ENCODE measurements at regions not wholly inside any gene's neighbourhood (a gene's known extent, or its start where the extent isn't known, plus 50 kb on each side); places are given as distances from the start of the nearest gene placed in this dataset.
A peak's percentile ranks its signal among the peaks of the same experiment; 100 is the strongest.
"Not testable (repeated sequence)": the region's sequence is repeated elsewhere in the genome, so short reads cannot be mapped to it uniquely, and the experiment has no call there.

- 15% methylated on average over 3 of the region's 3 CpGs for WGBS
- H3K9me3 ChIP-seq (ENCODE audit: insufficient read depth, low read depth, low read length), result no peaks in the 10 kb centered on the region
- H3K4me1 ChIP-seq (ENCODE audit: insufficient read depth, low read length), result peaks cover 34% of the 10 kb centered on the region
- H3K27me3 ChIP-seq (ENCODE audit: insufficient read depth, low read length), result no peaks in the 10 kb centered on the region
- H3K36me3 ChIP-seq (ENCODE audit: insufficient read depth, low read length), result no peaks in the 10 kb centered on the region
- H3K27ac ChIP-seq (ENCODE audit: low read depth, low read length), result peak overlapping the region; percentile 68
- peak overlapping the region; percentile 50; the same call in 1 of the 2 replicates for H3K9ac ChIP-seq (ENCODE audit: low read depth, low read length)
- H3K4me3 ChIP-seq (ENCODE audit: low read length), result peak overlapping the region; percentile 15; the same call in 1 of the 2 replicates
Measured at GRCh38 chr6:130713144-130713543, 114.1 kb upstream of the SMLR1 start.

- 77% methylated on average over 5 of the region's 5 CpGs for WGBS
Measured at GRCh38 chr6:130715058-130715457, 112.1 kb upstream of the SMLR1 start.

GRCh38 chr6:130716466-130716865, 110.7 kb upstream of the SMLR1 start:
- Histone ChIP-seq H3K4me3 (ENCODE audit: low read length) (no peak overlapping the region), H3K9me3 (ENCODE audit: insufficient read depth, low read depth, low read length) (no peaks in the 10 kb centered on the region), H3K4me1 (ENCODE audit: insufficient read depth, low read length) (peaks cover 33% of the 10 kb centered on the region), H3K27ac (ENCODE audit: low read depth, low read length) (no peak overlapping the region), H3K9ac (ENCODE audit: low read depth, low read length) (no peak overlapping the region), H3K36me3 (ENCODE audit: insufficient read depth, low read length) (no peaks in the 10 kb centered on the region), H3K27me3 (ENCODE audit: insufficient read depth, low read length) (no peaks in the 10 kb centered on the region)
- WGBS, result 84% methylated on average over 3 of the region's 3 CpGs

More at GRCh38 chr6:130715058-130715457, 112.1 kb upstream of the SMLR1 start:
- no peaks in the 10 kb centered on the region for H3K27me3 ChIP-seq (ENCODE audit: insufficient read depth, low read length)
- H3K9me3 ChIP-seq (ENCODE audit: insufficient read depth, low read depth, low read length), result no peaks in the 10 kb centered on the region
- no peak overlapping the region for H3K4me3 ChIP-seq (ENCODE audit: low read length)
- H3K27ac ChIP-seq (ENCODE audit: low read depth, low read length), result no peak overlapping the region
- no peaks in the 10 kb centered on the region for H3K36me3 ChIP-seq (ENCODE audit: insufficient read depth, low read length)
- H3K4me1 ChIP-seq (ENCODE audit: insufficient read depth, low read length), result peaks cover 34% of the 10 kb centered on the region
- H3K9ac ChIP-seq (ENCODE audit: low read depth, low read length), result no peak overlapping the region

GRCh38 chr6:130717657-130718056, 109.5 kb upstream of the SMLR1 start:
- H3K27ac ChIP-seq (ENCODE audit: low read depth, low read length), result no peak overlapping the region
- no peak overlapping the region for H3K9ac ChIP-seq (ENCODE audit: low read depth, low read length)
- H3K36me3 ChIP-seq (ENCODE audit: insufficient read depth, low read length), result no peaks in the 10 kb centered on the region
- peaks cover 24% of the 10 kb centered on the region for H3K4me1 ChIP-seq (ENCODE audit: insufficient read depth, low read length)
- WGBS, result 90% methylated on average over 1 of the region's 1 CpG
- no peaks in the 10 kb centered on the region for H3K27me3 ChIP-seq (ENCODE audit: insufficient read depth, low read length)
- no peaks in the 10 kb centered on the region for H3K9me3 ChIP-seq (ENCODE audit: insufficient read depth, low read depth, low read length)
- no peak overlapping the region for H3K4me3 ChIP-seq (ENCODE audit: low read length)

- H3K27me3 ChIP-seq (ENCODE audit: insufficient read depth, low read length), result no peaks in the 10 kb centered on the region
- no peak overlapping the region for H3K27ac ChIP-seq (ENCODE audit: low read depth, low read length)
- no peaks in the 10 kb centered on the region for H3K9me3 ChIP-seq (ENCODE audit: insufficient read depth, low read depth, low read length)
- no peak overlapping the region for H3K9ac ChIP-seq (ENCODE audit: low read depth, low read length)
- peaks cover 6% of the 10 kb centered on the region; the same call in 1 of the 2 replicates for H3K4me1 ChIP-seq (ENCODE audit: insufficient read depth, low read length)
- H3K4me3 ChIP-seq (ENCODE audit: low read length), result no peak overlapping the region
- H3K36me3 ChIP-seq (ENCODE audit: insufficient read depth, low read length), result no peaks in the 10 kb centered on the region
Measured at GRCh38 chr6:130720076-130720715, 107.0 kb upstream of the SMLR1 start.

GRCh38 chr6:130724089-130724488, 103.1 kb upstream of the SMLR1 start:
- Histone ChIP-seq H3K9me3 (ENCODE audit: insufficient read depth, low read depth, low read length) (no peaks in the 10 kb centered on the region), H3K4me1 (ENCODE audit: insufficient read depth, low read length) (no peaks in the 10 kb centered on the region), H3K27ac (ENCODE audit: low read depth, low read length) (no peak overlapping the region), H3K36me3 (ENCODE audit: insufficient read depth, low read length) (no peaks in the 10 kb centered on the region), H3K27me3 (ENCODE audit: insufficient read depth, low read length) (no peaks in the 10 kb centered on the region), H3K4me3 (ENCODE audit: low read length) (no peak overlapping the region), H3K9ac (ENCODE audit: low read depth, low read length) (no peak overlapping the region)

GRCh38 chr6:130725551-130725950, 101.7 kb upstream of the SMLR1 start:
- no peaks in the 10 kb centered on the region for H3K27me3 ChIP-seq (ENCODE audit: insufficient read depth, low read length)
- H3K4me3 ChIP-seq (ENCODE audit: low read length), result no peak overlapping the region
- no peak overlapping the region for H3K9ac ChIP-seq (ENCODE audit: low read depth, low read length)
- no peaks in the 10 kb centered on the region for H3K9me3 ChIP-seq (ENCODE audit: insufficient read depth, low read depth, low read length)
- H3K27ac ChIP-seq (ENCODE audit: low read depth, low read length), result no peak overlapping the region
- no peaks in the 10 kb centered on the region for H3K4me1 ChIP-seq (ENCODE audit: insufficient read depth, low read length)
- no peaks in the 10 kb centered on the region for H3K36me3 ChIP-seq (ENCODE audit: insufficient read depth, low read length)

GRCh38 chr6:130728064-130728463, 99.1 kb upstream of the SMLR1 start:
- not testable (repeated sequence) for H3K9me3 ChIP-seq (ENCODE audit: insufficient read depth, low read depth, low read length); H3K4me3 ChIP-seq (ENCODE audit: low read length); H3K36me3 ChIP-seq (ENCODE audit: insufficient read depth, low read length); H3K4me1 ChIP-seq (ENCODE audit: insufficient read depth, low read length); H3K9ac ChIP-seq (ENCODE audit: low read depth, low read length); H3K27me3 ChIP-seq (ENCODE audit: insufficient read depth, low read length); H3K27ac ChIP-seq (ENCODE audit: low read depth, low read length)
- 100% methylated on average over 2 of the region's 2 CpGs for WGBS

GRCh38 chr6:130730600-130730999, 96.6 kb upstream of the SMLR1 start:
- H3K36me3 ChIP-seq (ENCODE audit: insufficient read depth, low read length), result no peaks in the 10 kb centered on the region
- no peaks in the 10 kb centered on the region for H3K27me3 ChIP-seq (ENCODE audit: insufficient read depth, low read length)
- H3K4me1 ChIP-seq (ENCODE audit: insufficient read depth, low read length), result no peaks in the 10 kb centered on the region
- no peaks in the 10 kb centered on the region for H3K9me3 ChIP-seq (ENCODE audit: insufficient read depth, low read depth, low read length)
- H3K9ac ChIP-seq (ENCODE audit: low read depth, low read length), result no peak overlapping the region
- no peak overlapping the region for H3K27ac ChIP-seq (ENCODE audit: low read depth, low read length)
- no peak overlapping the region for H3K4me3 ChIP-seq (ENCODE audit: low read length)

GRCh38 chr6:130734161-130734560, 93.0 kb upstream of the SMLR1 start:
- Histone ChIP-seq H3K9ac (ENCODE audit: low read depth, low read length) (no peak overlapping the region), H3K4me3 (ENCODE audit: low read length) (no peak overlapping the region), H3K27me3 (ENCODE audit: insufficient read depth, low read length) (no peaks in the 10 kb centered on the region), H3K36me3 (ENCODE audit: insufficient read depth, low read length) (no peaks in the 10 kb centered on the region), H3K9me3 (ENCODE audit: insufficient read depth, low read depth, low read length) (no peaks in the 10 kb centered on the region), H3K4me1 (ENCODE audit: insufficient read depth, low read length) (no peaks in the 10 kb centered on the region), H3K27ac (ENCODE audit: low read depth, low read length) (no peak overlapping the region)
- 96% methylated on average over 3 of the region's 3 CpGs for WGBS

- Histone ChIP-seq H3K9ac (ENCODE audit: low read depth, low read length) (no peak overlapping the region), H3K4me3 (ENCODE audit: low read length) (no peak overlapping the region), H3K27me3 (ENCODE audit: insufficient read depth, low read length) (no peaks in the 10 kb centered on the region), H3K36me3 (ENCODE audit: insufficient read depth, low read length) (no peaks in the 10 kb centered on the region), H3K9me3 (ENCODE audit: insufficient read depth, low read depth, low read length) (no peaks in the 10 kb centered on the region), H3K4me1 (ENCODE audit: insufficient read depth, low read length) (peaks cover 15% of the 10 kb centered on the region), H3K27ac (ENCODE audit: low read depth, low read length) (no peak overlapping the region)
Measured at GRCh38 chr6:130740308-130740707, 86.9 kb upstream of the SMLR1 start.

- no peak overlapping the region for H3K27ac ChIP-seq (ENCODE audit: low read depth, low read length)
- no peaks in the 10 kb centered on the region for H3K36me3 ChIP-seq (ENCODE audit: insufficient read depth, low read length)
- H3K27me3 ChIP-seq (ENCODE audit: insufficient read depth, low read length), result no peaks in the 10 kb centered on the region
- no peak overlapping the region for H3K9ac ChIP-seq (ENCODE audit: low read depth, low read length)
- no peaks in the 10 kb centered on the region for H3K9me3 ChIP-seq (ENCODE audit: insufficient read depth, low read depth, low read length)
- H3K4me1 ChIP-seq (ENCODE audit: insufficient read depth, low read length), result peaks cover 15% of the 10 kb centered on the region
- WGBS, result 90% methylated on average over 6 of the region's 7 CpGs
- H3K4me3 ChIP-seq (ENCODE audit: low read length), result no peak overlapping the region
Measured at GRCh38 chr6:130742131-130742681, 85.0 kb upstream of the SMLR1 start.

Data from HUES64 (cell line).